Muscle of leg (tissue), 3 donors: ENCODE measurements at regions not wholly inside any gene's neighbourhood (a gene's known extent, or its start where the extent isn't known, plus 50 kb on each side); places are given as distances from the start of the nearest gene placed in this dataset.

ENCODE experiments used
- DNase-seq: peaks from one replicate; pipeline ENCODE4 v3.0.0; 2013
- H3K27ac ChIP-seq: one replicate; pipeline ENCODE4 v1.5.1; 2013; ENCODE audit warnings: mild to moderate bottlenecking, low read length, control low read depth
- H3K27me3 ChIP-seq: one replicate; pipeline ENCODE4 v1.6.1; 2013; ENCODE audit warnings: low read length; ENCODE audit not compliant: control insufficient read depth, insufficient read depth
- H3K36me3 ChIP-seq: one replicate; pipeline ENCODE4 v1.6.1; 2013; ENCODE audit warnings: low read length; ENCODE audit not compliant: control insufficient read depth, insufficient read depth
- H3K4me1 ChIP-seq: one replicate; pipeline ENCODE4 v1.6.1; 2013; ENCODE audit warnings: low read length; ENCODE audit not compliant: control insufficient read depth, insufficient read depth
- H3K4me3 ChIP-seq: one replicate; pipeline ENCODE4 v1.5.1; 2013; ENCODE audit warnings: low read length, control low read depth
- H3K9me3 ChIP-seq: replicated peaks from 2 replicates; pipeline ENCODE4 v1.6.1; 2013; ENCODE audit warnings: low read depth, low read length; ENCODE audit not compliant: control insufficient read depth
- WGBS: methylation state at CpG from one replicate; pipeline ENCODE4 v1.1.5; 2013; ENCODE audit warnings: missing lambda C conversion rate; ENCODE audit not compliant: insufficient coverage; 5-methylcytosine and 5-hydroxymethylcytosine counted together

DNA sequence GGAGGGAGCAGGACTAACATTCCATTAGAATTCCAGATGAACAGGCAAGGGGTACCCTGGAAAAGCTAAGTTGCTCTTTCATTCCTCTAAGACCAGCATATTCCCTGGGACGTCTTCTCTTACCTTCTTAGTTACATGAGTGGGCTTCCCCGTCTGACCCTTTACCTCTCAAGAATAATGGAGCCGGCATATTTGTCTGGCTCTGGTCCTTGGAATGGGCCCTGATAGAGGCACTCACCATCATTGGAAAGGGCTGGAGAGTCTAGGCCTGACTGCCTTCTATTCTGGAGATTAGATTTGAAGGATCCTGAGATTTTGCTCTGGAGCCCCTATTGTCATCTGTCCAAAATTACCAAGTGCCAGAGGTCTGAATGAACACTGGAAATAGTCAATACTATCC, 347.5 kb downstream of the MYCN start:
- H3K36me3 ChIP-seq = no peaks in the 10 kb centered on the region
- no peak for DNase-seq
- H3K27me3 ChIP-seq = peaks cover 9% of the 10 kb centered on the region
- no peaks in the 10 kb centered on the region for H3K9me3 ChIP-seq
- no peak overlapping the region for H3K4me3 ChIP-seq
- no peaks in the 10 kb centered on the region for H3K4me1 ChIP-seq
- no peak overlapping the region for H3K27ac ChIP-seq
- WGBS = no CpG with 5 or more reads among the region's 3 CpGs

- 53% methylated on average over 1 of the region's 1 CpG for WGBS
- no peaks in the 10 kb centered on the region for H3K4me1 ChIP-seq
- no peak overlapping the region for H3K27ac ChIP-seq
- DNase-seq = no peak
- H3K36me3 ChIP-seq = no peaks in the 10 kb centered on the region
- H3K9me3 ChIP-seq = no peaks in the 10 kb centered on the region
- H3K27me3 ChIP-seq = peaks cover 9% of the 10 kb centered on the region
- H3K4me3 ChIP-seq = no peak overlapping the region
These were observed 346.9 kb downstream of the MYCN start for GRCh38 chr2:16287281-16287680.

DNA sequence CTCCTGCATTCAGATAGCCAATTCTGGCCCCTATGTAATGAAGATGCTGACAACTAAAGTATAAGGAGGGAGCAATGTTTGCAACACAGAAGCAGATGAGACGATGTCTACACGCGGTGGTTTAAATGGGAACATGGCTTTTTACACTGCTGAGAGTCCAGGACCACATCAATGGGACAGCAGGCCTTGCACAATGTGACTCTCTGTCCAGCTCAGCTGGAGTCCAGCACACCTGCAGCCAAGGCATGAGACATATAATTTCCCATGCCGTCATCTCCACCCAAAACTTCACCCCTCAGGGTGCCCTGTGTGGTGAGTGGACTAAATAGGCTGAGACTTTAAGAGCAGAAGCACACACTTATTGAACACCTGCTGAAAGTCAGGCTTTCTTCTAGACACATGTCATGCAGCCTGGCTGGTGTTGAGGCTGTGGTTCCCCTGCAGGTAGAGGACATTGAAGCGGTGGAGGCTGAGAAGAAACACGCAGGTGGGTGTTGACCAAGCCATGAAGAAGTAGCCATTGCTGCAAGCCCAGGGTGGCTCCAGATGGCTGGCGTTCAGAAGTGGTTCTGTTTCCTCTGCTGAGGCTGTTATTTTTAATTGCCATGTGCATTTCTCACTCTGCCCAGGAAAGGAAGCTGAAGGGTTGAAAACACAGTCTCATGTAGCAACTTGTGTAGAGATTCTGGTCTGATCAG, 345.6 kb downstream of the MYCN start:
- Histone ChIP-seq H3K36me3 (no peaks in the 10 kb centered on the region), H3K9me3 (no peaks in the 10 kb centered on the region), H3K4me1 (no peaks in the 10 kb centered on the region), H3K27me3 (peaks cover 4% of the 10 kb centered on the region), H3K4me3 (no peak overlapping the region), H3K27ac (no peak overlapping the region)
- 69% methylated on average over 6 of the region's 7 CpGs for WGBS
- no peak for DNase-seq

GRCh38 chr2:16284941-16285625, 344.7 kb downstream of the MYCN start:
- no peaks in the 10 kb centered on the region for H3K4me1 ChIP-seq
- DNase-seq = no peak
- WGBS = 94% methylated on average over 3 of the region's 12 CpGs

GRCh38 chr2:16283071-16283850, 342.9 kb downstream of the MYCN start:
- whole genome bisulfite sequencing = 67% methylated on average over 7 of the region's 10 CpGs

More at GRCh38 chr2:16284941-16285625, 344.7 kb downstream of the MYCN start:
- H3K27me3 ChIP-seq = peaks cover 2% of the 10 kb centered on the region
- H3K27ac ChIP-seq = no peak overlapping the region
- no peaks in the 10 kb centered on the region for H3K9me3 ChIP-seq
- H3K4me3 ChIP-seq = no peak overlapping the region
- no peaks in the 10 kb centered on the region for H3K36me3 ChIP-seq

DNA sequence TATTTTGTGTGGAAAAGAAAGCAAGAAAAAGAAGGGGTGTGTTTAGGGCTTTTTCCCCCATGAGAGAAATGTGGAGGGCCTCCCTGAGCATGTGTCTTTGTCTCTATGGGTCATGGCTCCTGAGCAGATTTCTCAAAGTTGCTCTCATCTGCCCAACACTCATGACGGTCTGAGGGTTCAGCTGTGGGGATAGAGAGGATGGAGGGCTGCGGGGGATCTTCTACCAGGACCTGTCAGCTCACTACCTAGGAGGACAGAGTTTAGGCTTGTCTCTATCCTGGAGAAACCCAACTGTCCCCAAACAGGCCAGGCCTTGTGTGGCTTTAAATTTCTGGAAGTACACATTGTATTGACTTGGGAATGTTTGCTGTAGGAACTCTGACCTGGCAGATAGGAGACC, 342.2 kb downstream of the MYCN start:
- Histone ChIP-seq H3K27me3 (peaks cover 2% of the 10 kb centered on the region), H3K36me3 (no peaks in the 10 kb centered on the region)

More at GRCh38 chr2:16283071-16283850, 342.9 kb downstream of the MYCN start:
- Histone ChIP-seq H3K36me3 (no peaks in the 10 kb centered on the region), H3K27me3 (peaks cover 2% of the 10 kb centered on the region), H3K9me3 (no peaks in the 10 kb centered on the region), H3K27ac (no peak overlapping the region), H3K4me3 (no peak overlapping the region), H3K4me1 (no peaks in the 10 kb centered on the region)
- no peak for DNase-seq

DNA sequence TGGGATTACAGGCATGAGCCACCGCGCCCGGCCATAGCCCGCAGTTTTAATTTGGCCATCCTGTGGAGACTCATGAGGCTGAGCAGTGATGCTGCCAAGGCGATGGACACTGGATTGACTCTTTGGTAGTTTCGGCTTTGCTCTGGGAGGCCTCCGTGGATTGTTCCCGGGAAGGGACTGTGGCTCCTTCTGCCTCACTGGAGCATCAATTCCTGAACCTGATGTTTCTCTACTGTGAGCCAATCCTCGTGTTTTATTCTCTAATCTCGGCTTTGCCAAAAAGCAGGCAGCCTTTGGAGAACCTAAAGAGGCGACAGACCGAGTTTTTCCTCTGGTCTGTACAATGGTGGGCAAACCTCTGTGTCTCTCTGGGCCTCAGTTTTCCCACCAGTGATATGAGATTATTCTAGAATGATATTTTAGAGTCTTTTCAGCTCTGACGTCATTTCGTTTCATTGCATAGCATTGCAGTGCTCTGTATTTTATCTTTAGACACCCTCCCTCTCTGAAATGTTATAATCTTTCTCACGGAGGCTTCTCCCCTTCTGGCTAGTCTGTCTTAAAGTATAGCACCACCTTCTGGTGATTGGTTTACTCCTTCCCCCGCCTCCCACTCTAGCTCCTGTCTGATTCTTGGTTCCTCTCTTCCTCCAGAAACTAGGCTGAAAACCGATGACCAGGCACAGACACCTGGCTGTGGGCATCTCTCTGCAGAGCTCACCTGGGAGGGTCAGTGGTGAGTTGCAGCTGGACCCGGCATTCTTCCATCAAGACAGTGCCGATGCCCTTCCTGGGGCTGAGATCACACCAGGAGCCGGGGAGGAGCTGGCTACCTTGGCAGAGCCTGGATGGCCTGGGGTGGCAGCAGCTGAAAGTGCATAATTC, 341.3 kb downstream of the MYCN start:
- peak; percentile 58 for DNase-seq
- WGBS = 61% methylated on average over 15 of the region's 20 CpGs

More for the DNA sequence above, 342.2 kb downstream of the MYCN start:
- Histone ChIP-seq H3K4me1 (no peaks in the 10 kb centered on the region), H3K4me3 (no peak overlapping the region), H3K9me3 (no peaks in the 10 kb centered on the region), H3K27ac (no peak overlapping the region)
- no peak for DNase-seq
- WGBS = no CpG with 5 or more reads among the region's 2 CpGs

DNA sequence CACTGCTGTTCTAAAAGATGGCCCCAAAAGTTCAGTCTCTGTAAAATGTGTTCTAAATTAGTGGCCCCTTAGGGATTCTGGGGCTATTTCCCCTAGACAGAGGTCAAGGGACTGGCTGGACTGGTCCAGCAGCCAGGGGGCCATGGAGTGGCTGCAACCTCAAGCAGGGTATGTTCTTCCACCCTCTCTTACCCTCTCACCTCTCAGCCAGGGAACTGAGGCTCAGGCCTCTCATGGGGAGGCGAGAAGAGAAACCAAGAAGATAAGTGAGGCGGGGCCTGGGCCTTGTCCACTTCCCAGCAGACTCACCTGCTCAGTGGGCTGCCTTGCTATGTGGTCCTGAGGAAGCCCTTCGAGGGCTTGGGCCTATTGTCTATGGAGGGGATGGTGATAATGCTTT, 339.7 kb downstream of the MYCN start:
- 100% methylated on average over 1 of the region's 3 CpGs for WGBS
- no peak for DNase-seq
- peaks cover 2% of the 10 kb centered on the region for H3K27me3 ChIP-seq
- H3K4me3 ChIP-seq = no peak overlapping the region
- H3K4me1 ChIP-seq = no peaks in the 10 kb centered on the region
- no peak overlapping the region for H3K27ac ChIP-seq
- H3K9me3 ChIP-seq = no peaks in the 10 kb centered on the region
- no peaks in the 10 kb centered on the region for H3K36me3 ChIP-seq

More for the DNA sequence above, 341.3 kb downstream of the MYCN start:
- Histone ChIP-seq H3K36me3 (no peaks in the 10 kb centered on the region), H3K9me3 (no peaks in the 10 kb centered on the region), H3K4me3 (no peak overlapping the region), H3K27ac (no peak overlapping the region), H3K27me3 (peaks cover 2% of the 10 kb centered on the region), H3K4me1 (no peaks in the 10 kb centered on the region)

- 50% methylated on average over 1 of the region's 4 CpGs for WGBS
- no peaks in the 10 kb centered on the region for H3K4me1 ChIP-seq
- H3K27ac ChIP-seq = no peak overlapping the region
- H3K4me3 ChIP-seq = no peak overlapping the region
- no peaks in the 10 kb centered on the region for H3K9me3 ChIP-seq
- no peak for DNase-seq
- no peaks in the 10 kb centered on the region for H3K36me3 ChIP-seq
- H3K27me3 ChIP-seq = peaks cover 2% of the 10 kb centered on the region
These were observed 339.3 kb downstream of the MYCN start for GRCh38 chr2:16279641-16280040.
